ENCODE measurements at regions not wholly inside any gene's neighbourhood (a gene's known extent, or its start where the extent isn't known, plus 50 kb on each side); places are given as distances from the start of the nearest gene placed in this dataset.

DNA sequence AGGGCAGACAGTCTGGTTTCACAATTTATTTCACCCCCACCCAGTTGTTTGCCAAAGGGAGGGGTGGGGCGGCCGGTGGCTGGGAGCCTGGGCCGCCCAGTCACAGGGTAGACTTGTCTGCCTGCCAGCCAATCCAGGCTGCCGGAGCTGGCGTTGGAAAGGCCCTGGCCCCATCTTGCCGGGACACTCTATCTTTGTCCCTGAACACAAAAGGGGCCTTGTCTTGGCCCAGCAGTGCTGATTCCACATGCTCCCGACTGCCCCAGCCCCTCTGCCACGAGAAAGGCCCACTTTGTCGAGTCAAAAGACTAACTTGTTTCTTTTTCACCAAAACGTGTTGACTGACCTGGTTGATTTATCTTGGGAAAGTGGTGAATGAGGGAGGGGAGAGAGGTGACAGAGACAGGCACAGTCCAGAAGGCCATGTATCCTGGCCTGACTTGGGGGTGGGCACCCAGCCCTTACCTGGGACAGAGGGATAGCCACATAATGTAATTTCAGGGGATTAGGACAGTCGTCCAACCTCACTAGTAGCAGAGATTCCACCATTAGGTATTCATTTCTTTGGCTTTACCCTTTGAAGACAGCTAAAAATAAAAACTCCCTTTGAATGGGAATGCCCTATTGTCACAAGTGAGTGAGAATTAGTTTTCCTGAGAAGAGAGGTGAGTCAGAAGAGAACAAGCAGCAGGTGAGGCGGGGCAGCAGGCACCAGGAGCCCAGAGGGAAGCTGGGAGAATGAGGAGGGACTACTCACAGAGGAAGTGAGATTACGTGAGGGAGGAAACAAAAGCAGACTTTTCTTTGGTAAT, 67.0 kb upstream of the SIRPA start (continued):
- no peak for TF ChIP-seq TEF (CRISPR knock-in tag; IDR thresholded peaks at IDR 0.05)
- peak; percentile 82 for TF ChIP-seq ISL2 (CRISPR knock-in tag; IDR thresholded peaks at IDR 0.05)
- TF ChIP-seq SP140L (CRISPR knock-in tag; IDR thresholded peaks at IDR 0.05; ENCODE audit: borderline replicate concordance) = 0 out of 2 replicates have a peak, but pooled peaks have one; percentile 5
- no peak for TF ChIP-seq MAFK (conservative IDR thresholded peaks at IDR 0.05 in 1 of 2, IDR thresholded peaks at IDR 0.05 in 1 of 2; ENCODE audit: low read length in 2 of 2)
- TF ChIP-seq SRSF9 (IDR thresholded peaks at IDR 0.05; ENCODE audit: borderline replicate concordance, insufficient read depth, low read depth, low read length, poor library complexity, severe bottlenecking) = no peak
- TF ChIP-seq, protein P1, sequence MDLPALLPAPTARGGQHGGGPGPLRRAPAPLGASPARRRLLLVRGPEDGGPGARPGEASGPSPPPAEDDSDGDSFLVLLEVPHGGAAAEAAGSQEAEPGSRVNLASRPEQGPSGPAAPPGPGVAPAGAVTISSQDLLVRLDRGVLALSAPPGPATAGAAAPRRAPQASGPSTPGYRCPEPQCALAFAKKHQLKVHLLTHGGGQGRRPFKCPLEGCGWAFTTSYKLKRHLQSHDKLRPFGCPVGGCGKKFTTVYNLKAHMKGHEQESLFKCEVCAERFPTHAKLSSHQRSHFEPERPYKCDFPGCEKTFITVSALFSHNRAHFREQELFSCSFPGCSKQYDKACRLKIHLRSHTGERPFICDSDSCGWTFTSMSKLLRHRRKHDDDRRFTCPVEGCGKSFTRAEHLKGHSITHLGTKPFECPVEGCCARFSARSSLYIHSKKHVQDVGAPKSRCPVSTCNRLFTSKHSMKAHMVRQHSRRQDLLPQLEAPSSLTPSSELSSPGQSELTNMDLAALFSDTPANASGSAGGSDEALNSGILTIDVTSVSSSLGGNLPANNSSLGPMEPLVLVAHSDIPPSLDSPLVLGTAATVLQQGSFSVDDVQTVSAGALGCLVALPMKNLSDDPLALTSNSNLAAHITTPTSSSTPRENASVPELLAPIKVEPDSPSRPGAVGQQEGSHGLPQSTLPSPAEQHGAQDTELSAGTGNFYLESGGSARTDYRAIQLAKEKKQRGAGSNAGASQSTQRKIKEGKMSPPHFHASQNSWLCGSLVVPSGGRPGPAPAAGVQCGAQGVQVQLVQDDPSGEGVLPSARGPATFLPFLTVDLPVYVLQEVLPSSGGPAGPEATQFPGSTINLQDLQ (CRISPR knock-in tag; IDR thresholded peaks at IDR 0.05) = no peak
- no peak for TF ChIP-seq DDIT3 (CRISPR knock-in tag; IDR thresholded peaks at IDR 0.05)
- no peak for TF ChIP-seq ZSCAN9 (CRISPR knock-in tag; IDR thresholded peaks at IDR 0.05; ENCODE audit: borderline replicate concordance)
- TF ChIP-seq TFE3 (CRISPR knock-in tag; IDR thresholded peaks at IDR 0.05) = peak; percentile 66; the same call in 1 of the 2 replicates
- no peak for TF ChIP-seq JARID2 (CRISPR knock-in tag; IDR thresholded peaks at IDR 0.05; ENCODE audit: insufficient replicate concordance)
- peak; percentile 74; the same call in 1 of the 2 replicates for TF ChIP-seq FIP1L1 (IDR thresholded peaks at IDR 0.05; ENCODE audit: borderline replicate concordance, insufficient read depth, low read depth, low read length)
- no peak for TF ChIP-seq RORA (CRISPR knock-in tag; IDR thresholded peaks at IDR 0.05)
- no peak for TF ChIP-seq ZBTB1 (CRISPR knock-in tag; IDR thresholded peaks at IDR 0.05; ENCODE audit: borderline replicate concordance)
- TF ChIP-seq MIXL1 (CRISPR knock-in tag; IDR thresholded peaks at IDR 0.05) = no peak
- no peak for TF ChIP-seq ZIK1 (CRISPR knock-in tag; IDR thresholded peaks at IDR 0.05; ENCODE audit: borderline replicate concordance, low read depth)
- no peak for TF ChIP-seq ZNF232 (CRISPR knock-in tag; IDR thresholded peaks at IDR 0.05; ENCODE audit: borderline replicate concordance)
- TF ChIP-seq REL (CRISPR knock-in tag; conservative IDR thresholded peaks at IDR 0.05) = no peak
- TF ChIP-seq ZNF678 (CRISPR knock-in tag; IDR thresholded peaks at IDR 0.05) = no peak
- TF ChIP-seq FOSL1 (CRISPR knock-in tag; IDR thresholded peaks at IDR 0.05; ENCODE audit: borderline replicate concordance) = no peak
- TF ChIP-seq TCF7L2 (IDR thresholded peaks at IDR 0.05; ENCODE audit: low read depth, low read length) = no peak

Measured in HepG2 (cell line).